Kidney (tissue), 13 donors: ENCODE measurements at regions not wholly inside any gene's neighbourhood (a gene's known extent, or its start where the extent isn't known, plus 50 kb on each side); places are given as distances from the start of the nearest gene placed in this dataset.

Source experiments
- DNase-seq, 5 donors: peaks; one replicate each; pipeline ENCODE4 v3.0.0-alpha.2; 2013 to 2020
- FAIRE-seq: peaks from 2 replicates; lab custom pipeline; 2012; peaks lifted over from hg19 to GRCh38; lab: Jason Lieb, UNC
- H3K27ac ChIP-seq, 2 donors: one replicate each; pipeline ENCODE4 v1.7.0; 2013; ENCODE audit warnings: low read depth in 2 of 2, low read length in 2 of 2, inconsistent platforms in 1 of 2
- H3K27me3 ChIP-seq: one replicate; pipeline ENCODE4 v1.7.1; 2013; ENCODE audit warnings: low read length, inconsistent platforms; ENCODE audit not compliant: control insufficient read depth, insufficient read depth
- H3K36me3 ChIP-seq, 3 donors: one replicate each; pipeline versions ENCODE4 v1.7.0 to v1.7.1; 2013; ENCODE audit warnings: low read length in 3 of 3, control low read depth in 1 of 3, inconsistent platforms in 1 of 3; ENCODE audit not compliant: insufficient read depth in 3 of 3, control insufficient read depth in 2 of 3
- H3K4me1 ChIP-seq, 3 donors: one replicate each; pipeline versions ENCODE4 v1.7.0 to v1.7.1; 2013; ENCODE audit warnings: low read length in 3 of 3, inconsistent platforms in 1 of 3, low read depth in 1 of 3; ENCODE audit not compliant: control insufficient read depth in 2 of 3, insufficient read depth in 2 of 3
- H3K4me3 ChIP-seq, 3 donors: one replicate each; pipeline versions ENCODE4 v1.7.0 to v1.8.1; 2013; ENCODE audit warnings: low read length in 3 of 3, control low read depth in 1 of 3, inconsistent platforms in 1 of 3
- H3K9ac ChIP-seq, 3 donors: one replicate each; pipeline versions ENCODE4 v1.7.0 to v1.7.1; 2013; ENCODE audit warnings: low read length in 3 of 3, control low read depth in 1 of 3, inconsistent platforms in 1 of 3
- H3K9me3 ChIP-seq, 3 donors: one replicate each; pipeline versions ENCODE4 v1.7.0 to v1.7.1; 2013; ENCODE audit warnings: low read length in 3 of 3, control low read depth in 1 of 3, inconsistent platforms in 1 of 3; ENCODE audit not compliant: control insufficient read depth in 2 of 3, insufficient read depth in 1 of 3
- intact Hi-C: fragments of 100-400 bp; cut with DNase I; formaldehyde crosslinking; loops from one replicate; pipeline ENCODE4 v1.11.1; 2022
- TF ChIP-seq, protein P1 (sequence below): IDR thresholded peaks from 3 replicates; pipeline ENCODE4 v1.5.1; 2012; ENCODE audit warnings: mild to moderate bottlenecking, moderate library complexity, borderline replicate concordance; ENCODE audit not compliant: insufficient read depth; ENCODE audit errors: extremely low read depth
- donor health status: control.
- donor health status: control.
- donor health status: control.
- donor health status: control.
- donor health status: control.
- donor health status: DM: yes; HTN: yes; CAD: no.
- donor health status: Normal renal cell carcinoma (clear cell type).

DNA sequence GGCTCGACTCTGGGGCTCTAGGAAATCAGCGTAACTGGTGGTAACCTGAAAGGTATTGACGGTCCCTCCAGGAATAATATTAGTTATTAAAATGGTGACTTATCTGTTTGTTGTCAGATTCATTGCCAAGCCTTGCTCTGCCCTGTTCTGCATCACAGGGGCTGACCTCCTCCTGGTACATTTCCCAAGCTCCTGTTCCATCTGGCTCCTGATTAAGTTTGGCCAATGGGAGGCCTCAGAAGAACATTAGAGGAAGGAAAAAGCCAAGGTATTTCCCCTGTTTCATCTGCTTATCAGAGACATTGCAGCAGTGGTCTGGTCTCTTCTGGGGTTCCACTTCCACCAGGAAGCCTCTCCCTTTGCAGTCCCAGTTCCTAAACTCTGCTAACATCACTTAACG, 527.0 kb downstream of the TNS1 start:
- intact Hi-C loops, result no loop called here

DNA sequence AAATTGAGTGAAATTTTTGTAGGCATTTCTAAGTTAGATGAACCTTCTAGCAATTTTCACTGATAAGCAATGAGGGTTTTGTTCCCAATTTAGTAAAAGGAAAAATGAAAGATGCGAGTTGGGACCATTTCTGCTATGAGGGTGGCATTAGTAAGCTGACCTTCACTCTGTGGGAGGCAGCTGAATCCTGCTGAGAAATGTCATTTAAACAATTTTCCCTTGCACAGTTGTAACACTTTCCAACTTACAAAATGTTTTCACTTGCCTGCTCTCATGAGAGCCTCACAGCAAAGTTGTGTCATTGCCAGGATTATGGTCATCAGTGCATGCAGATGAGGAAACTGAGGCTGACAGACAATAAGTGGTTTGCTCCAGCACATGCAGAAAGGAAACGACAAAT, 527.7 kb downstream of the TNS1 start:
- intact Hi-C loops, result no loop called here
- no peak overlapping the region for H3K27ac ChIP-seq
- no peaks in the 10 kb centered on the region for H3K27me3 ChIP-seq
- no peaks in the 10 kb centered on the region for H3K36me3 ChIP-seq
- TF ChIP-seq, protein P1, sequence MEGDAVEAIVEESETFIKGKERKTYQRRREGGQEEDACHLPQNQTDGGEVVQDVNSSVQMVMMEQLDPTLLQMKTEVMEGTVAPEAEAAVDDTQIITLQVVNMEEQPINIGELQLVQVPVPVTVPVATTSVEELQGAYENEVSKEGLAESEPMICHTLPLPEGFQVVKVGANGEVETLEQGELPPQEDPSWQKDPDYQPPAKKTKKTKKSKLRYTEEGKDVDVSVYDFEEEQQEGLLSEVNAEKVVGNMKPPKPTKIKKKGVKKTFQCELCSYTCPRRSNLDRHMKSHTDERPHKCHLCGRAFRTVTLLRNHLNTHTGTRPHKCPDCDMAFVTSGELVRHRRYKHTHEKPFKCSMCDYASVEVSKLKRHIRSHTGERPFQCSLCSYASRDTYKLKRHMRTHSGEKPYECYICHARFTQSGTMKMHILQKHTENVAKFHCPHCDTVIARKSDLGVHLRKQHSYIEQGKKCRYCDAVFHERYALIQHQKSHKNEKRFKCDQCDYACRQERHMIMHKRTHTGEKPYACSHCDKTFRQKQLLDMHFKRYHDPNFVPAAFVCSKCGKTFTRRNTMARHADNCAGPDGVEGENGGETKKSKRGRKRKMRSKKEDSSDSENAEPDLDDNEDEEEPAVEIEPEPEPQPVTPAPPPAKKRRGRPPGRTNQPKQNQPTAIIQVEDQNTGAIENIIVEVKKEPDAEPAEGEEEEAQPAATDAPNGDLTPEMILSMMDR, result no peak
- H3K9me3 ChIP-seq, result no peaks in the 10 kb centered on the region
- H3K4me3 ChIP-seq, result no peak overlapping the region
- H3K4me1 ChIP-seq, result peaks cover 0 to 4% (median 0%) of the 10 kb centered on the region in 3 donors
- DNase-seq (no peak), FAIRE-seq (no peak)
- H3K9ac ChIP-seq, result no peak overlapping the region

More for the DNA sequence above, 527.0 kb downstream of the TNS1 start:
- no peak overlapping the region for H3K9ac ChIP-seq
- H3K4me3 ChIP-seq, result no peak overlapping the region
- FAIRE-seq (no peak), DNase-seq (no peak)
- H3K27me3 ChIP-seq, result no peaks in the 10 kb centered on the region
- no peaks in the 10 kb centered on the region for H3K9me3 ChIP-seq
- H3K36me3 ChIP-seq, result no peaks in the 10 kb centered on the region
- H3K4me1 ChIP-seq, result peaks cover 0 to 4% (median 0%) of the 10 kb centered on the region in 3 donors
- TF ChIP-seq, protein P1, result no peak
- no peak overlapping the region for H3K27ac ChIP-seq

GRCh38 chr2:217471319-217471718, 531.5 kb downstream of the TNS1 start:
- Histone ChIP-seq H3K9ac (no peak overlapping the region), H3K27ac (no peak overlapping the region), H3K27me3 (no peaks in the 10 kb centered on the region), H3K9me3 (no peaks in the 10 kb centered on the region), H3K4me3 (no peak overlapping the region), H3K4me1 (no peaks in the 10 kb centered on the region), H3K36me3 (no peaks in the 10 kb centered on the region)
- intact Hi-C loops, result no loop called here
- FAIRE-seq (no peak), DNase-seq (no peak)
- TF ChIP-seq, protein P1, result no peak

DNA sequence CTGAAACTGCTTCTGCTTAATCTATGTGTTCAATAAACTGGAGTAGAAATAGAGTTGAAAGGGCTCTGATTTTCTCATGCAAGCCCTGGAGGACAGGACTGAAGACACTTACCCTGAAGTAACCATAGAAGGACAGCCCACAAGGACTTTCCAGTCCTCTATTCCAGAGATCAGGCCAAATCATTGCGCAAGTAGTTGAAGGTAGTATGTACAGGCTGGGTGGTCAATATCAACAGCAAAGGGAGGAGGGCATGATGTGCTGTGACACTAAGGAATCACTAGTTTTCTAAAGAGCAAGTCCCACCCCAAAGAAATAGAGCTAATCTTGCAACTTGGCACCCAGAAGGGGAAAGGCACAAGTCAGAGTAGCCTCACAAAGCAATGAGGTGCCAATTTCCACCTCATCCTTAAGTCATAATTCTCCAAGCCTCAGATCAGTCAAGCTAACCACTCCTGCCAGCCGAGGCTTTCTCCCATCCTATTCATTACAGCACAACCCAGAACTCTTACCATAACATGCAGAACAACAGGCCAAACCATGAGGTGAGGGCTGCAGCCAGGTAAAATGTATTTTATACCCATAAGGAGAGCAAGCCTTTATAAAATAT, 533.5 kb downstream of the TNS1 start:
- no peak overlapping the region for H3K27ac ChIP-seq
- no peaks in the 10 kb centered on the region for H3K36me3 ChIP-seq
- H3K9ac ChIP-seq, result no peak overlapping the region
- no peaks in the 10 kb centered on the region for H3K4me1 ChIP-seq
- FAIRE-seq (no peak), DNase-seq (no peak)
- no peaks in the 10 kb centered on the region for H3K9me3 ChIP-seq
- no peak overlapping the region for H3K4me3 ChIP-seq
- intact Hi-C loops, result no loop called here
- TF ChIP-seq, protein P1, result no peak
- H3K27me3 ChIP-seq, result no peaks in the 10 kb centered on the region
